Keratinocyte (primary cell): ENCODE measurements at regions not wholly inside any gene's neighbourhood (a gene's known extent, or its start where the extent isn't known, plus 50 kb on each side); places are given as distances from the start of the nearest gene placed in this dataset.

Experiments
- DNase-seq: peaks from one replicate; pipeline ENCODE4 v3.0.0-alpha.2; 2011; ENCODE audit warnings: low read depth, missing footprints, low spot score
- FAIRE-seq: peaks from 2 replicates; lab custom pipeline; 2011; peaks lifted over from hg19 to GRCh38; lab: Jason Lieb, UNC
- H2AFZ ChIP-seq: 2 replicates; pipeline ENCODE4 v1.6.0; 2012; ENCODE audit warnings: low read length, control low read depth, inconsistent platforms; ENCODE audit not compliant: control insufficient read depth
- H3K27ac ChIP-seq: 2 replicates; pipeline ENCODE4 v1.5.1; 2011; ENCODE audit warnings: low read length; ENCODE audit not compliant: control insufficient read depth, insufficient read depth
- H3K27me3 ChIP-seq: 3 replicates; pipeline ENCODE4 v1.6.0; 2011; ENCODE audit warnings: low read length; ENCODE audit not compliant: control insufficient read depth, insufficient read depth; ENCODE audit errors: extremely low read depth
- H3K36me3 ChIP-seq, 2 experiments: 2 replicates in 1 of 2; 3 replicates in 1 of 2; pipeline ENCODE4 v1.5.1; 2011; ENCODE audit warnings: low read length in 2 of 2, mild to moderate bottlenecking in 1 of 2; ENCODE audit not compliant: control insufficient read depth in 2 of 2, insufficient read depth in 2 of 2; ENCODE audit errors: extremely low read depth in 1 of 2
- H3K4me1 ChIP-seq: 3 replicates; pipeline ENCODE4 v1.5.1; 2011; ENCODE audit warnings: low read length; ENCODE audit not compliant: control insufficient read depth, insufficient read depth; ENCODE audit errors: extremely low read depth
- H3K4me2 ChIP-seq: 3 replicates; pipeline ENCODE4 v1.6.0; 2011; ENCODE audit warnings: low read depth, low read length; ENCODE audit not compliant: control insufficient read depth, insufficient read depth; ENCODE audit errors: extremely low read depth
- H3K4me3 ChIP-seq, 3 experiments: fragments of 200-600 bp in 1 of 3; sonication (generic) in 1 of 3; 2 replicates in 2 of 3; 3 replicates in 1 of 3; pipeline ENCODE4 v1.5.1; 2011 to 2016; ENCODE audit warnings: low read length in 3 of 3, mild to moderate bottlenecking in 3 of 3, control low read depth in 2 of 3, inconsistent platforms in 1 of 3, low read depth in 1 of 3, mixed read lengths in 1 of 3, mixed run types in 1 of 3, moderate library complexity in 1 of 3; ENCODE audit not compliant: control insufficient read depth in 2 of 3, insufficient read depth in 2 of 3; ENCODE audit errors: extremely low read depth in 1 of 3
- H3K79me2 ChIP-seq: 2 replicates; pipeline ENCODE4 v1.6.0; 2012; ENCODE audit warnings: low read length; ENCODE audit not compliant: control insufficient read depth, insufficient read depth
- H3K9ac ChIP-seq: 3 replicates; pipeline ENCODE4 v1.6.0; 2011; ENCODE audit warnings: low read length; ENCODE audit not compliant: control insufficient read depth, insufficient read depth; ENCODE audit errors: extremely low read depth
- H3K9me1 ChIP-seq: 3 replicates; pipeline ENCODE4 v1.6.0; 2011; ENCODE audit warnings: low read length; ENCODE audit not compliant: control insufficient read depth, insufficient read depth; ENCODE audit errors: extremely low read depth
- H3K9me3 ChIP-seq: 2 replicates; pipeline ENCODE4 v1.5.1; 2012; ENCODE audit warnings: low read depth, low read length; ENCODE audit not compliant: control insufficient read depth
- H4K20me1 ChIP-seq: 3 replicates; pipeline ENCODE4 v1.6.0; 2011; ENCODE audit warnings: low read length; ENCODE audit not compliant: control insufficient read depth, insufficient read depth; ENCODE audit errors: extremely low read depth
- EZH2 ChIP-seq: IDR thresholded peaks from one replicate; pipeline ENCODE4 v1.6.1; 2012; ENCODE audit warnings: inconsistent platforms, mild to moderate bottlenecking, low read length, moderate library complexity
- dilution Hi-C: fragments of 300-500 bp; cut with MboI; formaldehyde crosslinking; loops from one replicate; pipeline ENCODE4 v1.7.0; 2020; ENCODE audit warnings: low sequenced_read_pairs; ENCODE audit not compliant: extremely low pct_ligation_motif_present
- TF ChIP-seq, protein P1 (sequence below), 3 experiments: IDR thresholded peaks in 1 of 3; conservative IDR thresholded peaks in 1 of 3; optimal IDR thresholded peaks in 1 of 3; 2 replicates in 2 of 3; 3 replicates in 1 of 3; pipeline versions ENCODE3 to v1.5.1; 2011; ENCODE audit warnings: low read length in 3 of 3, mild to moderate bottlenecking in 3 of 3, moderate library complexity in 2 of 3, control low read depth in 1 of 3, inconsistent platforms in 1 of 3; ENCODE audit not compliant: insufficient read depth in 2 of 3; ENCODE audit errors: extremely low read depth in 1 of 3

GRCh38 chr4:104901961-104902605 is 244.6 kb upstream of the TET2 start:
- no peaks in the 10 kb centered on the region for H4K20me1 ChIP-seq
- H3K27ac ChIP-seq, result no peak overlapping the region
- H3K9ac ChIP-seq, result no peak overlapping the region
- H3K4me1 ChIP-seq, result no peaks in the 10 kb centered on the region
- H3K4me3 ChIP-seq, result no peak overlapping the region
- no peak overlapping the region for H3K4me2 ChIP-seq
- TF ChIP-seq EZH2, result no peak
- TF ChIP-seq, protein P1, sequence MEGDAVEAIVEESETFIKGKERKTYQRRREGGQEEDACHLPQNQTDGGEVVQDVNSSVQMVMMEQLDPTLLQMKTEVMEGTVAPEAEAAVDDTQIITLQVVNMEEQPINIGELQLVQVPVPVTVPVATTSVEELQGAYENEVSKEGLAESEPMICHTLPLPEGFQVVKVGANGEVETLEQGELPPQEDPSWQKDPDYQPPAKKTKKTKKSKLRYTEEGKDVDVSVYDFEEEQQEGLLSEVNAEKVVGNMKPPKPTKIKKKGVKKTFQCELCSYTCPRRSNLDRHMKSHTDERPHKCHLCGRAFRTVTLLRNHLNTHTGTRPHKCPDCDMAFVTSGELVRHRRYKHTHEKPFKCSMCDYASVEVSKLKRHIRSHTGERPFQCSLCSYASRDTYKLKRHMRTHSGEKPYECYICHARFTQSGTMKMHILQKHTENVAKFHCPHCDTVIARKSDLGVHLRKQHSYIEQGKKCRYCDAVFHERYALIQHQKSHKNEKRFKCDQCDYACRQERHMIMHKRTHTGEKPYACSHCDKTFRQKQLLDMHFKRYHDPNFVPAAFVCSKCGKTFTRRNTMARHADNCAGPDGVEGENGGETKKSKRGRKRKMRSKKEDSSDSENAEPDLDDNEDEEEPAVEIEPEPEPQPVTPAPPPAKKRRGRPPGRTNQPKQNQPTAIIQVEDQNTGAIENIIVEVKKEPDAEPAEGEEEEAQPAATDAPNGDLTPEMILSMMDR (optimal IDR thresholded peaks at IDR 0.05 in 1 of 3, IDR thresholded peaks at IDR 0.05 in 1 of 3, conservative IDR thresholded peaks at IDR 0.05 in 1 of 3; ENCODE audit: extremely low read depth in 1 of 3, insufficient read depth in 2 of 3, low read length in 3 of 3), result no peak
- H3K9me1 ChIP-seq, result no peaks in the 10 kb centered on the region
- H3K9me3 ChIP-seq, result no peaks in the 10 kb centered on the region
- FAIRE-seq (no peak), DNase-seq (no peak)
- no peaks in the 10 kb centered on the region for H3K27me3 ChIP-seq
- no peak overlapping the region for H2AFZ ChIP-seq
- H3K79me2 ChIP-seq, result no peaks in the 10 kb centered on the region
- H3K36me3 ChIP-seq, result no peaks in the 10 kb centered on the region
- dilution Hi-C loops, result no loop called here

DNA sequence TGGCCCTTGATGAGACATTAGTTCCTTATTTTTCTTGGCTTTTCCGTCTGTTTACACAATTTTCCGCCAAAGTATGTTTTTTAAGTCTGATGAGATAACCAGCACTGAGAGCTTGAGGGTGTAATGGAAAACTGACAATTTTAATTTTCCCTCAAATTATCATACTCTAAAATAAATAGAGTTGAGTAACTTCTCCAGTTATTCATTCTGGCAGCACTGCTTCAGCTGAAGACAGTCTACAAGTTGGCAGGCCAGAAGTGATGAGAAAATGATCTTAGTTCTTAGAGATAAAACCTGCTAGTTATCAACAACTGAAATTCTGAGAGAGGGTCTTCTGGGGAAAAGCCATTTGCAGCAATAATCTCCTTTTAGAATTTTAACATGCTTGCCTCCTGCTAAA is 241.6 kb upstream of the TET2 start:
- dilution Hi-C loops, result no loop called here

More for the DNA sequence above, 241.6 kb upstream of the TET2 start:
- Histone ChIP-seq H3K4me2 (no peak overlapping the region), H4K20me1 (no peaks in the 10 kb centered on the region), H3K9me1 (no peaks in the 10 kb centered on the region), H3K36me3 (no peaks in the 10 kb centered on the region), H3K9ac (no peak overlapping the region), H3K4me3 (no peak overlapping the region), H2AFZ (no peak overlapping the region), H3K27me3 (no peaks in the 10 kb centered on the region), H3K79me2 (no peaks in the 10 kb centered on the region), H3K4me1 (no peaks in the 10 kb centered on the region), H3K9me3 (no peaks in the 10 kb centered on the region), H3K27ac (no peak overlapping the region)
- FAIRE-seq (no peak), DNase-seq (no peak)
- TF ChIP-seq EZH2, result no peak
- TF ChIP-seq, protein P1 (optimal IDR thresholded peaks at IDR 0.05 in 1 of 3, IDR thresholded peaks at IDR 0.05 in 1 of 3, conservative IDR thresholded peaks at IDR 0.05 in 1 of 3; ENCODE audit: extremely low read depth in 1 of 3, insufficient read depth in 2 of 3, low read length in 3 of 3), result no peak
